Endodermal cell (in vitro differentiated cells): ENCODE measurements at regions not wholly inside any gene's neighbourhood (a gene's known extent, or its start where the extent isn't known, plus 50 kb on each side); places are given as distances from the start of the nearest gene placed in this dataset.

Experiments used
- DNase-seq: peaks from one replicate; pipeline ENCODE4 v3.0.0-alpha.2; 2017
- H3K27ac ChIP-seq: 2 replicates; pipeline ENCODE4 v1.5.1; 2013; ENCODE audit warnings: mild to moderate bottlenecking, low read depth, low read length, moderate library complexity
- H3K27me3 ChIP-seq: 2 replicates; pipeline ENCODE4 v1.6.1; 2013; ENCODE audit warnings: mild to moderate bottlenecking, low read length, moderate library complexity; ENCODE audit not compliant: insufficient read depth, control insufficient read depth, poor library complexity, severe bottlenecking
- H3K36me3 ChIP-seq: 2 replicates; pipeline ENCODE4 v1.7.0; 2013; ENCODE audit warnings: mild to moderate bottlenecking, low read length, moderate library complexity; ENCODE audit not compliant: control insufficient read depth, insufficient read depth
- H3K4me1 ChIP-seq: one replicate; pipeline ENCODE4 v1.7.0; 2013; ENCODE audit warnings: low read length; ENCODE audit not compliant: control insufficient read depth, insufficient read depth
- H3K4me3 ChIP-seq: 2 replicates; pipeline ENCODE4 v1.5.1; 2013; ENCODE audit warnings: mild to moderate bottlenecking, low read length, moderate library complexity
- H3K9ac ChIP-seq: 2 replicates; pipeline ENCODE4 v1.6.1; 2013; ENCODE audit warnings: mild to moderate bottlenecking, low read length, moderate library complexity; ENCODE audit not compliant: poor library complexity, severe bottlenecking; ENCODE audit errors: extremely low read depth
- H3K9me3 ChIP-seq: 2 replicates; pipeline ENCODE4 v1.6.1; 2013; ENCODE audit warnings: mild to moderate bottlenecking, low read length, moderate library complexity; ENCODE audit not compliant: control insufficient read depth
- H3K27ac Mint-ChIP-seq: 2 replicates; pipeline ENCODE4 v1.8.0; 2020; ENCODE audit warnings: mixed read lengths
- H3K27me3 Mint-ChIP-seq: 2 replicates; pipeline ENCODE4 v1.8.0; 2021; ENCODE audit warnings: mild to moderate bottlenecking, mixed read lengths; ENCODE audit not compliant: insufficient read depth
- H3K36me3 Mint-ChIP-seq: 2 replicates; pipeline ENCODE4 v1.8.0; 2020; ENCODE audit warnings: low read depth, mixed read lengths
- H3K4me1 Mint-ChIP-seq: 2 replicates; pipeline ENCODE4 v1.8.0; 2020; ENCODE audit warnings: mixed read lengths
- H3K4me3 Mint-ChIP-seq: 2 replicates; pipeline ENCODE4 v1.8.0; 2020; ENCODE audit warnings: mild to moderate bottlenecking, moderate library complexity, mixed read lengths
- H3K9me3 Mint-ChIP-seq: 2 replicates; pipeline ENCODE4 v1.8.0; 2020; ENCODE audit warnings: mild to moderate bottlenecking, mixed read lengths
- CTCF ChIP-seq: fragments of 200-600 bp; sonication (generic); conservative IDR thresholded peaks from 2 replicates; pipeline ENCODE4 v1.5.0; 2021; ENCODE audit warnings: antibody characterized with exemption, mild to moderate bottlenecking
- WGBS, 2 experiments: methylation state at CpG; one replicate each; pipeline versions ENCODE4 v1.1.5 to v1.1.7; 2013; ENCODE audit warnings: missing lambda C conversion rate in 2 of 2, mixed read lengths in 1 of 2; ENCODE audit not compliant: insufficient coverage in 1 of 2, insufficient read length in 1 of 2; 5-methylcytosine and 5-hydroxymethylcytosine counted together

- Histone ChIP-seq H3K36me3 (no peaks in the 10 kb centered on the region), H3K27ac (no peak overlapping the region), H3K4me3 (no peak overlapping the region), H3K27me3 (no peaks in the 10 kb centered on the region), H3K9ac (no peak overlapping the region), H3K4me1 (no peaks in the 10 kb centered on the region), H3K9me3 (no peaks in the 10 kb centered on the region)
- DNase-seq, result no peak
- TF ChIP-seq CTCF, result no peak
- H3K27me3 Mint-ChIP-seq, result no peaks in the 10 kb centered on the region
- 91% methylated on average over 1 of the region's 1 CpG; no CpG with 5 or more reads in 1 of the 2 experiments for WGBS, 2 experiments
- no peak overlapping the region for H3K4me3 Mint-ChIP-seq
- H3K27ac Mint-ChIP-seq, result no peak overlapping the region
- H3K4me1 Mint-ChIP-seq, result peaks cover 13% of the 10 kb centered on the region
- H3K36me3 Mint-ChIP-seq, result peaks cover 1% of the 10 kb centered on the region
- H3K9me3 Mint-ChIP-seq, result peaks cover 2% of the 10 kb centered on the region
These were observed 656.9 kb downstream of the DSC3 start for GRCh38 chr18:30385684-30386083.

DNA sequence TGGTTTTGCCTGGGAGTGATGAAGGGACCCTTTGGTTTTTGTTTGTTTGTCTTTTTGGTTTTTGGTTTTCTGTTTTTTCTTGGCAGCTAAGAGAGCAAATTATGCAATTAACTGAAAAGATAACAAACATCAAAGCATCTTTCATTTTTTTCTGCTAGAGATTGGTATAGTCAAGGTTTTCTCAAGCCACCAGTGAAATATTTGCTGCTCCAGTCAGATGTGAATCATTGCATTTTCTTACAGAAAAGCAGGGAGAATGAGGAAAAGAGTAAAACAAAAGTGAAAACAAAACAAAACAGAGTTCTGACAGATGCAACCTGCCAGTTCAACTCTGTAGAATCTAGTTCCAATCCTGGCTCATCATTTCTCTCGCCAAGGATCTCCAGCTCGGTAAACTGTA is 660.7 kb downstream of the DSC3 start:
- no peaks in the 10 kb centered on the region for H3K27me3 Mint-ChIP-seq
- H3K4me1 Mint-ChIP-seq, result peaks cover 4% of the 10 kb centered on the region
- H3K4me1 ChIP-seq, result no peaks in the 10 kb centered on the region
- no peak overlapping the region for H3K9ac ChIP-seq
- no peaks in the 10 kb centered on the region for H3K36me3 ChIP-seq
- no peak overlapping the region for H3K4me3 Mint-ChIP-seq
- H3K27ac ChIP-seq, result no peak overlapping the region
- 88% methylated on average over 2 of the region's 2 CpGs; no CpG with 5 or more reads in 1 of the 2 experiments for WGBS, 2 experiments
- H3K9me3 ChIP-seq, result peaks cover 5% of the 10 kb centered on the region
- no peak for TF ChIP-seq CTCF
- H3K4me3 ChIP-seq, result no peak overlapping the region
- H3K9me3 Mint-ChIP-seq, result peaks cover 10% of the 10 kb centered on the region
- peaks cover 7% of the 10 kb centered on the region for H3K36me3 Mint-ChIP-seq
- H3K27ac Mint-ChIP-seq, result no peak overlapping the region
- no peaks in the 10 kb centered on the region for H3K27me3 ChIP-seq
- no peak for DNase-seq

- Histone ChIP-seq H3K36me3 (no peaks in the 10 kb centered on the region), H3K4me1 (no peaks in the 10 kb centered on the region), H3K9me3 (peaks cover 11% of the 10 kb centered on the region), H3K4me3 (no peak overlapping the region), H3K9ac (no peak overlapping the region), H3K27ac (no peak overlapping the region), H3K27me3 (no peaks in the 10 kb centered on the region)
- WGBS, 2 experiments, result 100% methylated on average over 1 of the region's 1 CpG; no CpG with 5 or more reads in 1 of the 2 experiments
- Mint-ChIP-seq H3K9me3 (peaks cover 21% of the 10 kb centered on the region), H3K36me3 (peaks cover 7% of the 10 kb centered on the region), H3K4me3 (no peak overlapping the region), H3K27ac (no peak overlapping the region), H3K4me1 (no peaks in the 10 kb centered on the region), H3K27me3 (no peaks in the 10 kb centered on the region)
- no peak for DNase-seq
- TF ChIP-seq CTCF, result no peak
These were observed 664.4 kb downstream of the DSC3 start for GRCh38 chr18:30378097-30378496.
